ENCODE measurements at regions not wholly inside any gene's neighbourhood (a gene's known extent, or its start where the extent isn't known, plus 50 kb on each side); places are given as distances from the start of the nearest gene placed in this dataset.
"Not testable (repeated sequence)": the region's sequence is repeated elsewhere in the genome, so short reads cannot be mapped to it uniquely, and the experiment has no call there.

- no peak for DNase-seq (ENCODE audit: low read depth, low spot score)
These were observed 322.6 kb downstream of the KIF20B start for GRCh38 chr10:90023950-90024349.

- DNase-seq (ENCODE audit: low read depth, low spot score), result no peak
These were observed 326.9 kb downstream of the KIF20B start for GRCh38 chr10:90028312-90028711.

- no peak for DNase-seq (ENCODE audit: low read depth, low spot score)
These were observed 330.4 kb downstream of the KIF20B start for GRCh38 chr10:90031776-90032175.

- DNase-seq (ENCODE audit: low read depth, low spot score), result no peak
These were observed 331.1 kb downstream of the KIF20B start for GRCh38 chr10:90032519-90032918.

- not testable (repeated sequence) for DNase-seq (ENCODE audit: low read depth, low spot score)
These were observed 333.5 kb downstream of the KIF20B start for GRCh38 chr10:90034862-90035261.

GRCh38 chr10:90041585-90041984, 340.2 kb downstream of the KIF20B start:
- DNase-seq (ENCODE audit: low read depth, low spot score), result no peak

- DNase-seq (ENCODE audit: low read depth, low spot score), result no peak
These were observed 340.7 kb downstream of the KIF20B start for GRCh38 chr10:90042075-90042474.

- no peak for DNase-seq (ENCODE audit: low read depth, low spot score)
These were observed 345.9 kb downstream of the KIF20B start for GRCh38 chr10:90047243-90047729.

GRCh38 chr10:90051053-90051452, 349.7 kb downstream of the KIF20B start:
- no peak for DNase-seq (ENCODE audit: low read depth, low spot score)

GRCh38 chr10:90051474-90051873, 350.1 kb downstream of the KIF20B start:
- DNase-seq (ENCODE audit: low read depth, low spot score), result no peak

GRCh38 chr10:90062786-90063185, 361.4 kb downstream of the KIF20B start:
- DNase-seq (ENCODE audit: low read depth, low spot score), result no peak

GRCh38 chr10:90064295-90064694, 362.9 kb downstream of the KIF20B start:
- no peak for DNase-seq (ENCODE audit: low read depth, low spot score)

GRCh38 chr10:90066435-90066834, 365.0 kb downstream of the KIF20B start:
- DNase-seq (ENCODE audit: low read depth, low spot score), result no peak

- DNase-seq (ENCODE audit: low read depth, low spot score), result no peak
These were observed 374.6 kb downstream of the KIF20B start for GRCh38 chr10:90075995-90076394.

- DNase-seq (ENCODE audit: low read depth, low spot score), result no peak
These were observed 378.4 kb downstream of the KIF20B start for GRCh38 chr10:90079819-90080218.

- not testable (repeated sequence) for DNase-seq (ENCODE audit: low read depth, low spot score)
These were observed 385.3 kb downstream of the KIF20B start for GRCh38 chr10:90086606-90087190.

- no peak for DNase-seq (ENCODE audit: low read depth, low spot score)
These were observed 386.0 kb downstream of the KIF20B start for GRCh38 chr10:90087197-90088023.

GRCh38 chr10:90088024-90088317, 386.6 kb downstream of the KIF20B start:
- DNase-seq (ENCODE audit: low read depth, low spot score), result no peak

- no peak for DNase-seq (ENCODE audit: low read depth, low spot score)
These were observed 388.3 kb downstream of the KIF20B start for GRCh38 chr10:90089719-90090118.

- no peak for DNase-seq (ENCODE audit: low read depth, low spot score)
These were observed 394.8 kb downstream of the KIF20B start for GRCh38 chr10:90096196-90096595.

GRCh38 chr10:90107581-90107980, 406.2 kb downstream of the KIF20B start:
- DNase-seq (ENCODE audit: low read depth, low spot score), result not testable (repeated sequence)

- DNase-seq (ENCODE audit: low read depth, low spot score), result no peak
These were observed 410.3 kb downstream of the KIF20B start for GRCh38 chr10:90111671-90112070.

- DNase-seq (ENCODE audit: low read depth, low spot score), result no peak
These were observed 411.3 kb downstream of the KIF20B start for GRCh38 chr10:90112681-90113080.

Data from pulmonary artery endothelial cell (primary cell).